HK-2 (cell line): ENCODE measurements at regions not wholly inside any gene's neighbourhood (a gene's known extent, or its start where the extent isn't known, plus 50 kb on each side); places are given as distances from the start of the nearest gene placed in this dataset.

Experiments
- DNase-seq: peaks from one replicate; pipeline ENCODE4 v3.0.0-alpha.2; 2018; ENCODE audit not compliant: unreplicated experiment

- DNase-seq = no peak
Measured at GRCh38 chr5:145708169-145708568, 127.0 kb downstream of the PRELID2 start.

GRCh38 chr5:145704724-145705123 is 130.4 kb downstream of the PRELID2 start:
- DNase-seq = no peak

- DNase-seq = no peak
Measured at GRCh38 chr5:145703856-145704255, 131.3 kb downstream of the PRELID2 start.

GRCh38 chr5:145701404-145701803 is 133.7 kb downstream of the PRELID2 start:
- no peak for DNase-seq

- DNase-seq = no peak
Measured at GRCh38 chr5:145699846-145700245, 135.3 kb downstream of the PRELID2 start.

- no peak for DNase-seq
Measured at GRCh38 chr5:145697251-145697990, 137.7 kb downstream of the PRELID2 start.

GRCh38 chr5:145689235-145689634 is 145.9 kb downstream of the PRELID2 start:
- DNase-seq = no peak

GRCh38 chr5:145687943-145688342 is 147.2 kb downstream of the PRELID2 start:
- DNase-seq = no peak

- DNase-seq = no peak
Measured at GRCh38 chr5:145685417-145685816, 149.7 kb downstream of the PRELID2 start.

- no peak for DNase-seq
Measured at GRCh38 chr5:145683431-145683830, 151.7 kb downstream of the PRELID2 start.

GRCh38 chr5:145682197-145682899 is 152.8 kb downstream of the PRELID2 start:
- no peak for DNase-seq

GRCh38 chr5:145681686-145682085 is 153.5 kb downstream of the PRELID2 start:
- peak; percentile 8 for DNase-seq

GRCh38 chr5:145681216-145681615 is 153.9 kb downstream of the PRELID2 start:
- DNase-seq = no peak

- DNase-seq = no peak
Measured at GRCh38 chr5:145680767-145681166, 154.4 kb downstream of the PRELID2 start.

GRCh38 chr5:145680169-145680568 is 155.0 kb downstream of the PRELID2 start:
- no peak for DNase-seq

GRCh38 chr5:145678255-145678654 is 156.9 kb downstream of the PRELID2 start:
- DNase-seq = no peak

GRCh38 chr5:145673786-145674185 is 161.4 kb downstream of the PRELID2 start:
- DNase-seq = no peak

GRCh38 chr5:145668714-145669113 is 166.4 kb downstream of the PRELID2 start:
- DNase-seq = no peak

- no peak for DNase-seq
Measured at GRCh38 chr5:145667742-145668141, 167.4 kb downstream of the PRELID2 start.

- no peak for DNase-seq
Measured at GRCh38 chr5:145666591-145666990, 168.6 kb downstream of the PRELID2 start.

GRCh38 chr5:145661737-145662485 is 173.2 kb downstream of the PRELID2 start:
- DNase-seq = no peak

- no peak for DNase-seq
Measured at GRCh38 chr5:145660897-145661640, 174.1 kb downstream of the PRELID2 start.
